ENCODE measurements at regions not wholly inside any gene's neighbourhood (a gene's known extent, or its start where the extent isn't known, plus 50 kb on each side); places are given as distances from the start of the nearest gene placed in this dataset.

GRCh38 chr7:134368851-134369544 is 52.3 kb upstream of the SLC35B4 start:
- H3K4me3 Mint-ChIP-seq = no peak overlapping the region
- no peaks in the 10 kb centered on the region for H3K36me3 Mint-ChIP-seq
- WGBS (ENCODE audit: insufficient coverage) = 53% methylated on average over 2 of the region's 2 CpGs
- Histone ChIP-seq H3K9me3 (ENCODE audit: control insufficient read depth, insufficient read depth, low read length) (no peaks in the 10 kb centered on the region), H3K36me3 (ENCODE audit: control insufficient read depth, insufficient read depth, low read length) (no peaks in the 10 kb centered on the region), H3K27me3 (ENCODE audit: control insufficient read depth, insufficient read depth, low read length) (no peaks in the 10 kb centered on the region), H3K4me1 (ENCODE audit: control insufficient read depth, insufficient read depth, low read length) (no peaks in the 10 kb centered on the region), H3K27ac (ENCODE audit: low read length) (no peak overlapping the region), H3K4me3 (ENCODE audit: low read length) (no peak overlapping the region)
- TF ChIP-seq CTCF (IDR thresholded peaks at IDR 0.05) = no peak
- no peaks in the 10 kb centered on the region for H3K9me3 Mint-ChIP-seq
- no peak overlapping the region for H3K27ac Mint-ChIP-seq
- H3K4me1 Mint-ChIP-seq = no peaks in the 10 kb centered on the region
- ATAC-seq (no peak), DNase-seq (no peak)
- intact Hi-C loops (cut with micrococcal nuclease) = no loop called here
- peaks cover 16 to 48% of the 10 kb centered on the region in 2 donors for H3K27me3 Mint-ChIP-seq (ENCODE audit: low read depth in 2 of 2)

- WGBS (ENCODE audit: insufficient coverage) = 92% methylated on average over 4 of the region's 5 CpGs
- Histone ChIP-seq H3K36me3 (ENCODE audit: control insufficient read depth, insufficient read depth, low read length) (no peaks in the 10 kb centered on the region), H3K4me3 (ENCODE audit: low read length) (no peak overlapping the region), H3K27ac (ENCODE audit: low read length) (no peak overlapping the region), H3K9me3 (ENCODE audit: control insufficient read depth, insufficient read depth, low read length) (no peaks in the 10 kb centered on the region), H3K4me1 (ENCODE audit: control insufficient read depth, insufficient read depth, low read length) (no peaks in the 10 kb centered on the region), H3K27me3 (ENCODE audit: control insufficient read depth, insufficient read depth, low read length) (no peaks in the 10 kb centered on the region)
- peaks cover 17 to 52% of the 10 kb centered on the region in 2 donors for H3K27me3 Mint-ChIP-seq (ENCODE audit: low read depth in 2 of 2)
- no peaks in the 10 kb centered on the region for H3K9me3 Mint-ChIP-seq
- no peak overlapping the region for H3K27ac Mint-ChIP-seq
- H3K36me3 Mint-ChIP-seq = no peaks in the 10 kb centered on the region
- TF ChIP-seq CTCF (IDR thresholded peaks at IDR 0.05) = no peak
- DNase-seq (no peak), ATAC-seq (no peak)
- no peak overlapping the region for H3K4me3 Mint-ChIP-seq
- no peaks in the 10 kb centered on the region for H3K4me1 Mint-ChIP-seq
- intact Hi-C loops (cut with micrococcal nuclease) = no loop called here
Observed at GRCh38 chr7:134367956-134368749, 51.4 kb upstream of the SLC35B4 start.

All from natural killer cell (primary cell).